Mesenchymal stem cell (in vitro differentiated cells and primary cell): ENCODE measurements at regions not wholly inside any gene's neighbourhood (a gene's known extent, or its start where the extent isn't known, plus 50 kb on each side); places are given as distances from the start of the nearest gene placed in this dataset.

Experiments used
- DNase-seq: peaks from one replicate; pipeline ENCODE4 v3.0.0-alpha.2; 2013
- H2AFZ ChIP-seq: one replicate; pipeline ENCODE4 v1.6.1; 2013; ENCODE audit warnings: low read depth, mild to moderate bottlenecking, control low read depth, inconsistent platforms, low read length, moderate library complexity
- H2AK5ac ChIP-seq: 2 replicates; pipeline ENCODE4 v1.6.1; 2013; ENCODE audit warnings: low read length, moderate library complexity, mild to moderate bottlenecking, inconsistent platforms; ENCODE audit not compliant: severe bottlenecking
- H2BK120ac ChIP-seq: one replicate; pipeline ENCODE4 v1.6.1; 2013; ENCODE audit warnings: low read depth, mild to moderate bottlenecking, inconsistent platforms, low read length, moderate library complexity
- H2BK12ac ChIP-seq, 2 experiments: one replicate each; pipeline ENCODE4 v1.6.1; 2013; ENCODE audit warnings: inconsistent platforms in 2 of 2, low read length in 2 of 2, mild to moderate bottlenecking in 2 of 2, moderate library complexity in 2 of 2, control low read depth in 1 of 2
- H2BK15ac ChIP-seq: one replicate; pipeline ENCODE4 v1.6.1; 2013; ENCODE audit warnings: mild to moderate bottlenecking, low read depth, inconsistent platforms; ENCODE audit not compliant: poor library complexity, severe bottlenecking
- H2BK5ac ChIP-seq: 2 replicates; pipeline ENCODE4 v1.6.1; 2013; ENCODE audit warnings: low read depth, mild to moderate bottlenecking, low read length, control low read depth, inconsistent platforms; ENCODE audit not compliant: poor library complexity, severe bottlenecking
- H3K14ac ChIP-seq, 2 experiments: one replicate each; pipeline ENCODE4 v1.6.1; 2013; ENCODE audit warnings: inconsistent platforms in 2 of 2, low read length in 2 of 2, control low read depth in 1 of 2, mild to moderate bottlenecking in 1 of 2, moderate library complexity in 1 of 2
- H3K18ac ChIP-seq, 2 experiments: one replicate each; pipeline ENCODE4 v1.6.1; 2013; ENCODE audit warnings: inconsistent platforms in 2 of 2, low read length in 2 of 2, control low read depth in 1 of 2, low read depth in 1 of 2, mild to moderate bottlenecking in 1 of 2
- H3K23ac ChIP-seq, 2 experiments: one replicate each; pipeline ENCODE4 v1.6.1; 2013; ENCODE audit warnings: inconsistent platforms in 2 of 2, low read length in 2 of 2, mild to moderate bottlenecking in 2 of 2, moderate library complexity in 2 of 2, control low read depth in 1 of 2
- H3K27ac ChIP-seq: 2 replicates; pipeline ENCODE4 v1.5.1; 2013; ENCODE audit warnings: mild to moderate bottlenecking, moderate library complexity, low read length, control low read depth, inconsistent platforms; ENCODE audit not compliant: poor library complexity, severe bottlenecking
- H3K27me3 ChIP-seq, 2 experiments: 2 replicates each; pipeline versions ENCODE4 v1.6.1 to v1.7.0; 2013; ENCODE audit warnings: low read length in 2 of 2, mild to moderate bottlenecking in 2 of 2, moderate library complexity in 2 of 2, control low read depth in 1 of 2, inconsistent platforms in 1 of 2; ENCODE audit not compliant: control insufficient read depth in 1 of 2, insufficient read depth in 1 of 2
- H3K36me3 ChIP-seq, 2 experiments: 2 replicates each; pipeline versions ENCODE4 v1.6.1 to v1.7.0; 2013; ENCODE audit warnings: low read length in 2 of 2, control low read depth in 1 of 2, inconsistent platforms in 1 of 2, low read depth in 1 of 2, mild to moderate bottlenecking in 1 of 2; ENCODE audit not compliant: insufficient read depth in 2 of 2, control insufficient read depth in 1 of 2
- H3K4ac ChIP-seq, 2 experiments: one replicate each; pipeline ENCODE4 v1.6.1; 2013; ENCODE audit warnings: inconsistent platforms in 2 of 2, low read length in 2 of 2, mild to moderate bottlenecking in 2 of 2, moderate library complexity in 2 of 2, control low read depth in 1 of 2, low read depth in 1 of 2
- H3K4me1 ChIP-seq: 2 replicates; pipeline ENCODE4 v1.6.1; 2013; ENCODE audit warnings: low read depth, low read length, control low read depth; ENCODE audit not compliant: control insufficient read depth, insufficient read depth
- H3K4me2 ChIP-seq: 2 replicates; pipeline ENCODE4 v1.6.1; 2013; ENCODE audit warnings: low read length, mild to moderate bottlenecking, inconsistent platforms; ENCODE audit not compliant: poor library complexity, severe bottlenecking
- H3K4me3 ChIP-seq, 2 experiments: 2 replicates each; pipeline versions ENCODE4 v1.5.1 to v1.7.0; 2013; ENCODE audit warnings: low read length in 2 of 2, mild to moderate bottlenecking in 2 of 2, control low read depth in 1 of 2, low read depth in 1 of 2; ENCODE audit not compliant: insufficient read depth in 1 of 2
- H3K79me1 ChIP-seq: replicated peaks from 2 replicates; pipeline ENCODE4 v1.6.1; 2013; ENCODE audit warnings: mild to moderate bottlenecking, control low read depth, low read length, inconsistent platforms; ENCODE audit not compliant: poor library complexity, severe bottlenecking
- H3K9ac ChIP-seq: 2 replicates; pipeline ENCODE4 v1.7.0; 2013; ENCODE audit warnings: mild to moderate bottlenecking, low read length, moderate library complexity
- H3K9me3 ChIP-seq: 2 replicates; pipeline ENCODE4 v1.7.0; 2013; ENCODE audit warnings: mild to moderate bottlenecking, low read length; ENCODE audit not compliant: control insufficient read depth
- H4K8ac ChIP-seq: one replicate; pipeline ENCODE4 v1.6.1; 2013; ENCODE audit warnings: inconsistent platforms, mild to moderate bottlenecking, low read length, moderate library complexity
- H4K91ac ChIP-seq: one replicate; pipeline ENCODE4 v1.6.1; 2013; ENCODE audit warnings: mild to moderate bottlenecking, low read length, inconsistent platforms
- WGBS: methylation state at CpG from one replicate; pipeline ENCODE4 v1.1.7; 2013; ENCODE audit warnings: mixed read lengths; 5-methylcytosine and 5-hydroxymethylcytosine counted together

GRCh38 chr4:22903913-22904312, 211.2 kb downstream of the GBA3 start:
- Histone ChIP-seq H3K9me3 (no peaks in the 10 kb centered on the region), H4K91ac (no peak overlapping the region), H3K18ac (no peak overlapping the region), H2BK5ac (no peak overlapping the region), H2BK15ac (no peak overlapping the region), H2BK12ac (no peak overlapping the region), H3K23ac (no peak overlapping the region), H3K4me1 (no peaks in the 10 kb centered on the region), H3K4ac (no peak overlapping the region), H2AFZ (no peak overlapping the region), H2BK120ac (no peak overlapping the region), H3K9ac (no peak overlapping the region), H2AK5ac (no peak overlapping the region), H3K79me1 (no peaks in the 10 kb centered on the region), H3K4me3 (no peak overlapping the region), H3K27me3 (no peaks in the 10 kb centered on the region), H3K27ac (no peak overlapping the region), H4K8ac (no peak overlapping the region), H3K14ac (no peak overlapping the region), H3K36me3 (no peaks in the 10 kb centered on the region), H3K4me2 (no peak overlapping the region)
- 100% methylated on average over 1 of the region's 3 CpGs for WGBS
- no peak for DNase-seq

- H3K18ac ChIP-seq = no peak overlapping the region
- H3K9me3 ChIP-seq = no peaks in the 10 kb centered on the region
- H2AK5ac ChIP-seq = no peak overlapping the region
- no peak overlapping the region for H4K91ac ChIP-seq
- H3K14ac ChIP-seq = no peak overlapping the region
- no peak overlapping the region for H4K8ac ChIP-seq
- 60% methylated on average over 1 of the region's 1 CpG for WGBS
- no peak overlapping the region for H2AFZ ChIP-seq
- no peak overlapping the region for H3K9ac ChIP-seq
- H3K4ac ChIP-seq = no peak overlapping the region
- no peak overlapping the region for H3K4me3 ChIP-seq
- no peak overlapping the region for H3K27ac ChIP-seq
- H2BK5ac ChIP-seq = no peak overlapping the region
- no peak for DNase-seq
- H3K4me2 ChIP-seq = no peak overlapping the region
- no peaks in the 10 kb centered on the region for H3K27me3 ChIP-seq
- H3K4me1 ChIP-seq = no peaks in the 10 kb centered on the region
- H2BK15ac ChIP-seq = no peak overlapping the region
- H3K23ac ChIP-seq = no peak overlapping the region
- no peaks in the 10 kb centered on the region for H3K36me3 ChIP-seq
- H2BK120ac ChIP-seq = no peak overlapping the region
- H2BK12ac ChIP-seq = no peak overlapping the region
- no peaks in the 10 kb centered on the region for H3K79me1 ChIP-seq
These were observed 208.9 kb downstream of the GBA3 start for GRCh38 chr4:22901631-22902030.

- Histone ChIP-seq H2AFZ (no peak overlapping the region), H3K4me3 (no peak overlapping the region), H4K8ac (no peak overlapping the region), H3K79me1 (no peaks in the 10 kb centered on the region), H4K91ac (no peak overlapping the region), H3K9ac (no peak overlapping the region), H3K27ac (no peak overlapping the region), H2AK5ac (no peak overlapping the region), H3K14ac (no peak overlapping the region), H3K36me3 (no peaks in the 10 kb centered on the region), H3K9me3 (no peaks in the 10 kb centered on the region), H3K4me2 (no peak overlapping the region), H2BK120ac (no peak overlapping the region), H3K23ac (no peak overlapping the region), H3K27me3 (no peaks in the 10 kb centered on the region), H3K4me1 (no peaks in the 10 kb centered on the region), H2BK5ac (no peak overlapping the region), H2BK12ac (no peak overlapping the region), H3K18ac (no peak overlapping the region), H2BK15ac (no peak overlapping the region), H3K4ac (no peak overlapping the region)
- DNase-seq = no peak
- no CpG with 5 or more reads among the region's 2 CpGs for WGBS
These were observed 208.1 kb downstream of the GBA3 start for GRCh38 chr4:22900876-22901275.

- Histone ChIP-seq H3K4me1 (no peaks in the 10 kb centered on the region), H4K91ac (no peak overlapping the region), H3K79me1 (no peaks in the 10 kb centered on the region), H3K9ac (no peak overlapping the region), H3K23ac (no peak overlapping the region), H3K4me2 (no peak overlapping the region), H4K8ac (no peak overlapping the region), H2BK120ac (no peak overlapping the region), H3K36me3 (no peaks in the 10 kb centered on the region), H2BK12ac (no peak overlapping the region), H3K9me3 (no peaks in the 10 kb centered on the region), H3K18ac (no peak overlapping the region), H3K4ac (no peak overlapping the region), H3K27me3 (no peaks in the 10 kb centered on the region), H2AFZ (no peak overlapping the region), H3K14ac (no peak overlapping the region), H3K4me3 (no peak overlapping the region), H3K27ac (no peak overlapping the region), H2BK5ac (no peak overlapping the region), H2AK5ac (no peak overlapping the region), H2BK15ac (no peak overlapping the region)
- 62% methylated on average over 5 of the region's 6 CpGs for WGBS
- DNase-seq = peak; percentile 5
These were observed 204.9 kb downstream of the GBA3 start for GRCh38 chr4:22897520-22898108.
